CD4-positive, CD25-positive, alpha-beta regulatory T cell (primary cell): ENCODE measurements at regions not wholly inside any gene's neighbourhood (a gene's known extent, or its start where the extent isn't known, plus 50 kb on each side); places are given as distances from the start of the nearest gene placed in this dataset.

ENCODE experiments used
- ATAC-seq, 2 donors: fragments of 150-1000 bp; cut with Tn5 transposase; one replicate each; pipeline ENCODE4 v1.10.0; 2021; ENCODE audit warnings: low read depth in 2 of 2, moderate number of reproducible peaks in 2 of 2, moderate library complexity in 1 of 2
- DNase-seq, 3 donors: peaks; one replicate each; pipeline versions ENCODE4 v3.0.0 to v3.0.0-alpha.2; 2012 to 2022; ENCODE audit warnings: mixed read lengths in 1 of 3
- H3K27ac ChIP-seq: one replicate; pipeline ENCODE4 v1.7.0; 2013; ENCODE audit warnings: mild to moderate bottlenecking, low read length; ENCODE audit not compliant: insufficient read depth, poor library complexity, severe bottlenecking
- H3K27me3 ChIP-seq: one replicate; pipeline ENCODE4 v1.7.0; 2013; ENCODE audit warnings: low read length; ENCODE audit not compliant: control insufficient read depth, insufficient read depth
- H3K36me3 ChIP-seq: one replicate; pipeline ENCODE4 v1.7.0; 2013; ENCODE audit warnings: mild to moderate bottlenecking, low read length, moderate library complexity; ENCODE audit not compliant: control insufficient read depth, insufficient read depth
- H3K4me1 ChIP-seq: 2 replicates; pipeline ENCODE4 v1.7.0; 2013; ENCODE audit warnings: mild to moderate bottlenecking, low read length; ENCODE audit not compliant: insufficient read depth, control insufficient read depth, poor library complexity, severe bottlenecking
- H3K4me3 ChIP-seq: one replicate; pipeline ENCODE4 v1.7.0; 2013; ENCODE audit warnings: low read depth, mild to moderate bottlenecking, low read length, moderate library complexity
- H3K9me3 ChIP-seq, 2 experiments: 1 replicate in 1 of 2; 2 replicates in 1 of 2; pipeline ENCODE4 v1.7.0; 2013; ENCODE audit warnings: low read length in 2 of 2, mild to moderate bottlenecking in 1 of 2, moderate library complexity in 1 of 2; ENCODE audit not compliant: control insufficient read depth in 2 of 2
- H3K27ac Mint-ChIP-seq, 3 donors: one replicate each; pipeline ENCODE4 v1.8.0; 2020 to 2022; ENCODE audit warnings: mild to moderate bottlenecking in 3 of 3, mixed read lengths in 3 of 3, moderate library complexity in 2 of 3
- H3K27me3 Mint-ChIP-seq: one replicate; pipeline ENCODE4 v1.8.0; 2022; ENCODE audit warnings: mild to moderate bottlenecking, mixed read lengths
- H3K36me3 Mint-ChIP-seq: one replicate; pipeline ENCODE4 v1.8.0; 2020; ENCODE audit warnings: mixed read lengths
- H3K4me1 Mint-ChIP-seq, 4 donors: one replicate each; pipeline ENCODE4 v1.8.0; 2020 to 2022; ENCODE audit warnings: mixed read lengths in 4 of 4, mild to moderate bottlenecking in 1 of 4
- H3K4me3 Mint-ChIP-seq, 4 donors: one replicate each; pipeline ENCODE4 v1.8.0; 2020 to 2022; ENCODE audit warnings: mild to moderate bottlenecking in 4 of 4, mixed read lengths in 4 of 4, moderate library complexity in 3 of 4
- H3K9me3 Mint-ChIP-seq, 7 donors: one replicate each; pipeline ENCODE4 v1.8.0; 2020 to 2022; ENCODE audit warnings: mixed read lengths in 7 of 7, mild to moderate bottlenecking in 3 of 7, moderate library complexity in 2 of 7

GRCh38 chr11:70782401-70782913, 384.1 kb downstream of the CTTN start:
- no peaks in the 10 kb centered on the region for H3K9me3 Mint-ChIP-seq
- ATAC-seq: no peak

GRCh38 chr11:70783356-70783755, 385.0 kb downstream of the CTTN start:
- H3K27ac ChIP-seq: no peak overlapping the region
- no peaks in the 10 kb centered on the region for H3K9me3 ChIP-seq
- no peak overlapping the region for H3K4me3 ChIP-seq
- ATAC-seq (no peak), DNase-seq (no peak)
- Mint-ChIP-seq H3K9me3 (no peaks in the 10 kb centered on the region), H3K4me1 (no peaks in the 10 kb centered on the region), H3K27ac (no peak overlapping the region), H3K36me3 (no peaks in the 10 kb centered on the region), H3K27me3 (no peaks in the 10 kb centered on the region), H3K4me3 (no peak overlapping the region)
- no peaks in the 10 kb centered on the region for H3K27me3 ChIP-seq
- H3K36me3 ChIP-seq: no peaks in the 10 kb centered on the region
- no peaks in the 10 kb centered on the region for H3K4me1 ChIP-seq

More at GRCh38 chr11:70782401-70782913, 384.1 kb downstream of the CTTN start:
- H3K27ac Mint-ChIP-seq: no peak overlapping the region
- no peaks in the 10 kb centered on the region for H3K9me3 ChIP-seq
- no peaks in the 10 kb centered on the region for H3K4me1 Mint-ChIP-seq
- H3K36me3 ChIP-seq: no peaks in the 10 kb centered on the region
- no peaks in the 10 kb centered on the region for H3K27me3 ChIP-seq
- no peak for DNase-seq
- no peak overlapping the region for H3K4me3 ChIP-seq
- no peak overlapping the region for H3K4me3 Mint-ChIP-seq
- no peak overlapping the region for H3K27ac ChIP-seq
- no peaks in the 10 kb centered on the region for H3K27me3 Mint-ChIP-seq
- no peaks in the 10 kb centered on the region for H3K36me3 Mint-ChIP-seq
- H3K4me1 ChIP-seq: no peaks in the 10 kb centered on the region

- Histone ChIP-seq H3K4me3 (no peak overlapping the region), H3K27ac (no peak overlapping the region), H3K4me1 (no peaks in the 10 kb centered on the region), H3K27me3 (no peaks in the 10 kb centered on the region), H3K36me3 (no peaks in the 10 kb centered on the region), H3K9me3 (no peaks in the 10 kb centered on the region)
- no peak for ATAC-seq
- Mint-ChIP-seq H3K9me3 (peaks cover 0 to under 1% (median 0%) of the 10 kb centered on the region in 7 donors), H3K27ac (no peak overlapping the region), H3K4me1 (no peaks in the 10 kb centered on the region), H3K36me3 (no peaks in the 10 kb centered on the region), H3K27me3 (no peaks in the 10 kb centered on the region), H3K4me3 (no peak overlapping the region)
- DNase-seq: no peak
These were observed 385.5 kb downstream of the CTTN start for GRCh38 chr11:70783821-70784220.

GRCh38 chr11:70785372-70785771, 387.0 kb downstream of the CTTN start:
- no peaks in the 10 kb centered on the region for H3K4me1 Mint-ChIP-seq
- H3K27ac Mint-ChIP-seq: no peak overlapping the region
- Histone ChIP-seq H3K9me3 (no peaks in the 10 kb centered on the region), H3K4me3 (no peak overlapping the region), H3K27ac (no peak overlapping the region), H3K27me3 (no peaks in the 10 kb centered on the region), H3K36me3 (no peaks in the 10 kb centered on the region), H3K4me1 (no peaks in the 10 kb centered on the region)
- DNase-seq: no peak
- peaks cover 0 to 3% (median 0%) of the 10 kb centered on the region in 7 donors for H3K9me3 Mint-ChIP-seq
- no peak for ATAC-seq
- no peaks in the 10 kb centered on the region for H3K27me3 Mint-ChIP-seq
- no peaks in the 10 kb centered on the region for H3K36me3 Mint-ChIP-seq
- H3K4me3 Mint-ChIP-seq: no peak overlapping the region

GRCh38 chr11:70786021-70786665, 387.8 kb downstream of the CTTN start:
- H3K4me3 ChIP-seq: no peak overlapping the region
- H3K36me3 ChIP-seq: no peaks in the 10 kb centered on the region
- Mint-ChIP-seq H3K9me3 (peaks cover 0 to 3% (median 0%) of the 10 kb centered on the region in 7 donors), H3K4me3 (no peak overlapping the region), H3K27me3 (peaks cover 4% of the 10 kb centered on the region), H3K36me3 (no peaks in the 10 kb centered on the region), H3K4me1 (no peaks in the 10 kb centered on the region), H3K27ac (no peak overlapping the region)
- H3K9me3 ChIP-seq: no peaks in the 10 kb centered on the region
- no peak overlapping the region for H3K27ac ChIP-seq
- ATAC-seq: no peak
- H3K4me1 ChIP-seq: no peaks in the 10 kb centered on the region
- no peak for DNase-seq
- H3K27me3 ChIP-seq: no peaks in the 10 kb centered on the region

GRCh38 chr11:70788248-70789022, 390.1 kb downstream of the CTTN start:
- no peaks in the 10 kb centered on the region for H3K4me1 ChIP-seq
- Mint-ChIP-seq H3K36me3 (no peaks in the 10 kb centered on the region), H3K27ac (no peak overlapping the region), H3K4me3 (no peak overlapping the region), H3K9me3 (peaks cover 0 to 9% (median 8%) of the 10 kb centered on the region in 7 donors), H3K4me1 (no peaks in the 10 kb centered on the region), H3K27me3 (peaks cover 4% of the 10 kb centered on the region)
- no peaks in the 10 kb centered on the region for H3K27me3 ChIP-seq
- DNase-seq (no peak), ATAC-seq (no peak)
- H3K9me3 ChIP-seq: peaks cover 0 to 6% of the 10 kb centered on the region in 2 experiments
- no peak overlapping the region for H3K4me3 ChIP-seq
- no peak overlapping the region for H3K27ac ChIP-seq
- no peaks in the 10 kb centered on the region for H3K36me3 ChIP-seq

GRCh38 chr11:70790671-70791300, 392.5 kb downstream of the CTTN start:
- Mint-ChIP-seq H3K27ac (no peak overlapping the region), H3K9me3 (peaks cover 0 to 22% (median 11%) of the 10 kb centered on the region in 7 donors), H3K36me3 (no peaks in the 10 kb centered on the region), H3K4me3 (no peak overlapping the region), H3K27me3 (peaks cover 4% of the 10 kb centered on the region), H3K4me1 (no peaks in the 10 kb centered on the region)
- no peak overlapping the region for H3K4me3 ChIP-seq
- DNase-seq: no peak
- H3K36me3 ChIP-seq: no peaks in the 10 kb centered on the region
- H3K27ac ChIP-seq: no peak overlapping the region
- no peak for ATAC-seq
- H3K27me3 ChIP-seq: no peaks in the 10 kb centered on the region
- H3K4me1 ChIP-seq: no peaks in the 10 kb centered on the region
- peaks cover 0 to 9% of the 10 kb centered on the region in 2 experiments for H3K9me3 ChIP-seq
